MCF 10A (cell line): ENCODE measurements at regions not wholly inside any gene's neighbourhood (a gene's known extent, or its start where the extent isn't known, plus 50 kb on each side); places are given as distances from the start of the nearest gene placed in this dataset.

Source experiments
- BruUV-seq: library from RNA; stranded (reverse); fragments of 400-500 nt; replicated peaks from 2 replicates; lab custom pipeline; 2021; lab: Mats Ljungman, UMichigan
- CTCF ChIA-PET: fragments of 300-600 bp; sonication (Branson Sonifier 250); formaldehyde crosslinking; extraction: SDS; loops from one replicate; lab custom pipeline; 2021; ENCODE audit warnings: antibody characterized with exemption, inconsistent platforms; lab: Yijun Ruan, JAX
- POLR2A ChIA-PET: fragments of 300-600, 350-650 bp; sonication (Branson Sonifier 250); formaldehyde crosslinking; extraction: SDS; loops from one replicate; lab custom pipeline; 2020; ENCODE audit warnings: antibody characterized with exemption, inconsistent platforms; lab: Yijun Ruan, JAX
- DNase-seq: peaks from one replicate; pipeline ENCODE4 v3.0.0-alpha.2; 2018; ENCODE audit not compliant: unreplicated experiment
- H3K27ac Mint-ChIP-seq: one replicate; pipeline ENCODE4 v1.8.0; 2022; ENCODE audit warnings: mild to moderate bottlenecking, low read depth, mixed read lengths; ENCODE audit not compliant: unreplicated experiment
- H3K27me3 Mint-ChIP-seq: one replicate; pipeline ENCODE4 v1.8.0; 2022; ENCODE audit warnings: mixed read lengths; ENCODE audit not compliant: insufficient read depth, unreplicated experiment
- H3K36me3 Mint-ChIP-seq: one replicate; pipeline ENCODE4 v1.8.0; 2022; ENCODE audit warnings: mild to moderate bottlenecking, moderate library complexity, mixed read lengths; ENCODE audit not compliant: insufficient read depth, unreplicated experiment
- H3K4me1 Mint-ChIP-seq: one replicate; pipeline ENCODE4 v1.8.0; 2022; ENCODE audit warnings: mixed read lengths; ENCODE audit not compliant: insufficient read depth, unreplicated experiment
- H3K4me3 Mint-ChIP-seq: one replicate; pipeline ENCODE4 v1.8.0; 2022; ENCODE audit warnings: mild to moderate bottlenecking, moderate library complexity, mixed read lengths; ENCODE audit not compliant: unreplicated experiment
- H3K9me3 Mint-ChIP-seq: one replicate; pipeline ENCODE4 v1.8.0; 2022; ENCODE audit warnings: mixed read lengths; ENCODE audit not compliant: unreplicated experiment
- intact Hi-C: fragments of 100-400 bp; cut with micrococcal nuclease; formaldehyde crosslinking; loops from 2 replicates; pipeline ENCODE4 v1.14.1; 2022
- TF ChIP-seq, protein P1 (sequence below): fragments of 200-600 bp; IDR thresholded peaks from one replicate; pipeline ENCODE4 v1.8.0; 2022; ENCODE audit warnings: antibody characterized with exemption, mild to moderate bottlenecking; ENCODE audit not compliant: unreplicated experiment

GRCh38 chr18:53943326-53943860, 281.1 kb downstream of the MBD2 start:
- TF ChIP-seq, protein P1, sequence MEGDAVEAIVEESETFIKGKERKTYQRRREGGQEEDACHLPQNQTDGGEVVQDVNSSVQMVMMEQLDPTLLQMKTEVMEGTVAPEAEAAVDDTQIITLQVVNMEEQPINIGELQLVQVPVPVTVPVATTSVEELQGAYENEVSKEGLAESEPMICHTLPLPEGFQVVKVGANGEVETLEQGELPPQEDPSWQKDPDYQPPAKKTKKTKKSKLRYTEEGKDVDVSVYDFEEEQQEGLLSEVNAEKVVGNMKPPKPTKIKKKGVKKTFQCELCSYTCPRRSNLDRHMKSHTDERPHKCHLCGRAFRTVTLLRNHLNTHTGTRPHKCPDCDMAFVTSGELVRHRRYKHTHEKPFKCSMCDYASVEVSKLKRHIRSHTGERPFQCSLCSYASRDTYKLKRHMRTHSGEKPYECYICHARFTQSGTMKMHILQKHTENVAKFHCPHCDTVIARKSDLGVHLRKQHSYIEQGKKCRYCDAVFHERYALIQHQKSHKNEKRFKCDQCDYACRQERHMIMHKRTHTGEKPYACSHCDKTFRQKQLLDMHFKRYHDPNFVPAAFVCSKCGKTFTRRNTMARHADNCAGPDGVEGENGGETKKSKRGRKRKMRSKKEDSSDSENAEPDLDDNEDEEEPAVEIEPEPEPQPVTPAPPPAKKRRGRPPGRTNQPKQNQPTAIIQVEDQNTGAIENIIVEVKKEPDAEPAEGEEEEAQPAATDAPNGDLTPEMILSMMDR = no peak
- no peak overlapping the region for H3K27ac Mint-ChIP-seq
- no peak for DNase-seq
- no peak overlapping the region for H3K4me3 Mint-ChIP-seq
- no peaks in the 10 kb centered on the region for H3K36me3 Mint-ChIP-seq
- CTCF ChIA-PET = no interaction called here
- BruUV-seq = no TSS peak
- POLR2A ChIA-PET = no interaction called here
- H3K9me3 Mint-ChIP-seq = peaks cover 5% of the 10 kb centered on the region
- H3K4me1 Mint-ChIP-seq = no peaks in the 10 kb centered on the region
- no peaks in the 10 kb centered on the region for H3K27me3 Mint-ChIP-seq
- intact Hi-C loops = no loop called here

DNA sequence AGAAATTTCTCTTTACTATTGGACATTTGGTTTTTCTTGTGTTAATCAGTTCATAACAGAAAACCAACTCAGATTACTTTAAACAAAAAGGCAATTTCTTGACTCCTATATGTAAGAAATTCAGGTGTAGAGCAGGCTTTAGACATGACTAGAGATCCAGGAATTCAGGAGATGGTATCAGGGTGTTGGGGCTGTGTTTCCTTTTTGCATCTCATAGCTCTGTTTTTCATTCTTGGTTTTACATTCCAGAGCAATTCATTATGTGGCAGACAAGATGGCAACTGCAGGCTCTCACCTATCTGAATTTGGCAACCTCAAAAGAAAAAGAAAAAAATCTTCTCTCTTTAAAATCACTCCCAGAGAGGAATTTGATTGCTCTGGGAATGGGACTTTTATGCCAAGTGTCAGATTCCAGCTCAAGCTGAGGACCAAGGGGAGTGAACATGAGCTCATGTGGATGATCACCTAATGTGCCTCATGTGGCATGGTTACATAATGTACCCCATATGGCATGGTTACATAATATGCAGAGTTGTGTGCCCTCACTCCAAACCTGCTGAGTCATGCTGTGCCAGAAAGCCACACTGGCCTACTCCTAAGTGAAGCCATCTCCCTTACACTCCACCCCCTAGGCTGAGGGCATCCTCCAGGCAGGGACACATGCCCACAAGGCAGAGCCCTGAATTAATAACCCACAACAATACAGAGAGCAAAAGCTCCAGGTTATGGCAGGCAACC, 282.7 kb downstream of the MBD2 start:
- DNase-seq = peak; percentile 72
- no TSS peak for BruUV-seq
- ChIA-PET POLR2A (no interaction called here), CTCF (interaction anchor here (0.6 to 0.9 kb wide), 2 partner anchors 204 to 390 kb away, joined by 3 to 4 read pairs; no protein-coding TSS in a partner anchor)
- no peak overlapping the region for H3K4me3 Mint-ChIP-seq
- no peaks in the 10 kb centered on the region for H3K36me3 Mint-ChIP-seq
- H3K4me1 Mint-ChIP-seq = no peaks in the 10 kb centered on the region
- no peak overlapping the region for H3K27ac Mint-ChIP-seq
- no peaks in the 10 kb centered on the region for H3K27me3 Mint-ChIP-seq
- TF ChIP-seq, protein P1 = no peak
- H3K9me3 Mint-ChIP-seq = peaks cover 5% of the 10 kb centered on the region
- intact Hi-C loops = no loop called here

- Mint-ChIP-seq H3K27ac (no peak overlapping the region), H3K4me3 (no peak overlapping the region), H3K36me3 (no peaks in the 10 kb centered on the region), H3K9me3 (no peaks in the 10 kb centered on the region), H3K27me3 (no peaks in the 10 kb centered on the region), H3K4me1 (no peaks in the 10 kb centered on the region)
- TF ChIP-seq, protein P1 = no peak
- BruUV-seq = no TSS peak
- ChIA-PET POLR2A (no interaction called here), CTCF (no interaction called here)
- no peak for DNase-seq
- intact Hi-C loops = no loop called here
These were observed 287.4 kb downstream of the MBD2 start for GRCh38 chr18:53937037-53937436.

- TF ChIP-seq, protein P1 = no peak
- no peak overlapping the region for H3K27ac Mint-ChIP-seq
- BruUV-seq = no TSS peak
- no peak overlapping the region for H3K4me3 Mint-ChIP-seq
- H3K36me3 Mint-ChIP-seq = no peaks in the 10 kb centered on the region
- CTCF ChIA-PET = no interaction called here
- no peaks in the 10 kb centered on the region for H3K27me3 Mint-ChIP-seq
- H3K9me3 Mint-ChIP-seq = no peaks in the 10 kb centered on the region
- POLR2A ChIA-PET = interaction anchor here (0.7 kb wide), 1 partner anchor 496 kb away, joined by 3 read pairs; no protein-coding TSS in a partner anchor
- intact Hi-C loops = no loop called here
- H3K4me1 Mint-ChIP-seq = no peaks in the 10 kb centered on the region
- no peak for DNase-seq
These were observed 288.7 kb downstream of the MBD2 start for GRCh38 chr18:53935803-53936202.
